ENCODE measurements at regions not wholly inside any gene's neighbourhood (a gene's known extent, or its start where the extent isn't known, plus 50 kb on each side); places are given as distances from the start of the nearest gene placed in this dataset.

- Mint-ChIP-seq H3K27ac (no peak overlapping the region), H3K36me3 (peaks cover under 1 to 3% of the 10 kb centered on the region in 2 donors), H3K4me3 (no peak overlapping the region), H3K9me3 (peaks cover 9 to 55% (median 35%) of the 10 kb centered on the region in 8 donors), H3K27me3 (peaks cover 0 to 3% of the 10 kb centered on the region in 2 donors), H3K4me1 (no peaks in the 10 kb centered on the region)
- ChIA-PET POLR2A (ENCODE audit: partially characterized antibody) (no interaction called here), CTCF (ENCODE audit: partially characterized antibody) (no interaction called here)
- no peak for DNase-seq
- Histone ChIP-seq H3K4me1 (ENCODE audit: insufficient read depth, low read length) (no peaks in the 10 kb centered on the region), H3K27ac (ENCODE audit: low read depth, low read length) (no peak overlapping the region), H3K27me3 (ENCODE audit: insufficient read depth, low read length) (no peaks in the 10 kb centered on the region), H3K9me3 (ENCODE audit: control insufficient read depth in 1 of 2, low read length in 2 of 2) (no peaks in the 10 kb centered on the region), H3K36me3 (ENCODE audit: insufficient read depth, low read length) (no peaks in the 10 kb centered on the region), H3K4me3 (ENCODE audit: low read length in 2 of 2) (no peak overlapping the region)
- intact Hi-C loops (cut with micrococcal nuclease): no loop called here
These were observed 120.5 kb upstream of the PEG3 start for GRCh38 chr19:56960959-56961543.

GRCh38 chr19:56964410-56964920 lies 123.9 kb upstream of the PEG3 start:
- DNase-seq: no peak
- Mint-ChIP-seq H3K36me3 (no peaks in the 10 kb centered on the region), H3K9me3 (peaks cover 6 to 56% (median 22%) of the 10 kb centered on the region in 8 donors), H3K27ac (no peak overlapping the region), H3K27me3 (no peaks in the 10 kb centered on the region), H3K4me1 (no peaks in the 10 kb centered on the region), H3K4me3 (no peak overlapping the region)
- Histone ChIP-seq H3K36me3 (ENCODE audit: insufficient read depth, low read length) (no peaks in the 10 kb centered on the region), H3K9me3 (ENCODE audit: control insufficient read depth in 1 of 2, low read length in 2 of 2) (no peaks in the 10 kb centered on the region), H3K4me1 (ENCODE audit: insufficient read depth, low read length) (no peaks in the 10 kb centered on the region), H3K27me3 (ENCODE audit: insufficient read depth, low read length) (no peaks in the 10 kb centered on the region), H3K4me3 (ENCODE audit: low read length in 2 of 2) (no peak overlapping the region), H3K27ac (ENCODE audit: low read depth, low read length) (no peak overlapping the region)
- POLR2A ChIA-PET (ENCODE audit: partially characterized antibody): no interaction called here
- intact Hi-C loops (cut with micrococcal nuclease): no loop called here
- CTCF ChIA-PET (ENCODE audit: partially characterized antibody): no interaction called here

DNA sequence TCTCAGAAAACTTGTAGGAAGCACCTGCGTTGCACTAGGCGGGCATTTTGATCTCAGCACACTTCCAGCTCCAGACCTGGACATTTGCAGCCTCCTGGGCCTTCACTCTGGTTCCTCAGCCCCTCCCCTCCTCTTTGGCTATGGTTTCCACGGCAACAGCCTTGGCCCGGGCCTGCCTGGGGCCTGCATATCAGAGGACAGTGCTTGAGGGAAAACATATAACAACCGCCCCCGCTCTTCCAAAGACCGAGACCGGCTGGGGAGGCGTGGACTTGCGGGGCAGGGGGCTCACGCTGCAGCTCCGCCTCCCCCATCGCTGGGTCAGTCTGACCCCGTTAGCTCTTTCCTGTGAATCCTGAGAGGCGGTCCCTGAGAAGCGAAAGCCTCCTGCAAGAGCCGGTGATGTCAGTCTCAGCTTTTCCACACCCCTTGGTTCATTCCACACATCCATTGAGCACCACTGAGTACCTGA lies 125.7 kb upstream of the PEG3 start:
- Mint-ChIP-seq H3K27me3 (no peaks in the 10 kb centered on the region), H3K4me1 (no peaks in the 10 kb centered on the region), H3K27ac (no peak overlapping the region), H3K9me3 (peaks cover 5 to 55% (median 22%) of the 10 kb centered on the region in 8 donors), H3K4me3 (no peak overlapping the region), H3K36me3 (no peaks in the 10 kb centered on the region)
- Histone ChIP-seq H3K36me3 (ENCODE audit: insufficient read depth, low read length) (no peaks in the 10 kb centered on the region), H3K27ac (ENCODE audit: low read depth, low read length) (no peak overlapping the region), H3K4me1 (ENCODE audit: insufficient read depth, low read length) (no peaks in the 10 kb centered on the region), H3K27me3 (ENCODE audit: insufficient read depth, low read length) (no peaks in the 10 kb centered on the region), H3K4me3 (ENCODE audit: low read length in 2 of 2) (no peak overlapping the region), H3K9me3 (ENCODE audit: control insufficient read depth in 1 of 2, low read length in 2 of 2) (no peaks in the 10 kb centered on the region)
- ChIA-PET CTCF (ENCODE audit: partially characterized antibody) (no interaction called here), POLR2A (ENCODE audit: partially characterized antibody) (no interaction called here)
- DNase-seq: no peak
- intact Hi-C loops (cut with micrococcal nuclease): no loop called here

DNA sequence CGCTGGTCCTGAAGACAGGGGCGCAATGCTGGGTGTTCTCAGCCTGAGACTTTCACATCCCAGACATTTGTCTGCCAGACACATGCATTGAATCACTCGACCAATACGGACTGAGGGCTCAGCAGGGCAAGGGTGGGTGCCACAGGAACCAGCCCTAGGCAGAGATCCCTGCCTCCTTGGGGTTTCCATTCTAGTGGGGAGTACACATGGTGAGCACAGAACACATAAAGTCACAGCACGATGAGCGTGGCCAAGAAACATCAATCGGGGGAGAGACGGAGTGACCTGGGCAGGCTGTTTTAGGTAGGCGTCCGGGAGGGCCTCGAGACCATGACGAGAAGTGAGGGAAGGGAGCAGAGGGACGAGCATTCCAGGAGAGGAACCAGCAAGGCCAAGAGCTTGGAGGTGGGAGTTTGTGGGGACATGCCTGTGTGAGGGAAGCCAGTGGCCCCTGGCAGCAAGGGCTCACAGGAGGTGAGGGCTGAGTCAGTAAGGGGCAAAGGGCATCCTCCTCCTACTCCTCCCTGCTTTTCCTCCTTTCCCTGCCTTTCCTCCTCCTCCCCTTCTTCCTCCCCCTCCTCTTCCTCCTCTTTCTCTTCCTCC lies 126.3 kb upstream of the PEG3 start:
- Mint-ChIP-seq H3K36me3 (no peaks in the 10 kb centered on the region), H3K9me3 (peaks cover 5 to 55% (median 23%) of the 10 kb centered on the region in 8 donors), H3K27me3 (no peaks in the 10 kb centered on the region), H3K4me3 (no peak overlapping the region), H3K27ac (no peak overlapping the region), H3K4me1 (no peaks in the 10 kb centered on the region)
- no peaks in the 10 kb centered on the region for H3K4me1 ChIP-seq (ENCODE audit: insufficient read depth, low read length)
- no peaks in the 10 kb centered on the region for H3K27me3 ChIP-seq (ENCODE audit: insufficient read depth, low read length)
- no peaks in the 10 kb centered on the region for H3K36me3 ChIP-seq (ENCODE audit: insufficient read depth, low read length)
- ChIA-PET POLR2A (ENCODE audit: partially characterized antibody) (no interaction called here), CTCF (ENCODE audit: partially characterized antibody) (no interaction called here)
- H3K27ac ChIP-seq (ENCODE audit: low read depth, low read length): no peak overlapping the region
- no peak for DNase-seq
- H3K4me3 ChIP-seq (ENCODE audit: low read length in 2 of 2): no peak overlapping the region
- no peaks in the 10 kb centered on the region for H3K9me3 ChIP-seq (ENCODE audit: control insufficient read depth in 1 of 2, low read length in 2 of 2)
- intact Hi-C loops (cut with micrococcal nuclease): no loop called here

DNA sequence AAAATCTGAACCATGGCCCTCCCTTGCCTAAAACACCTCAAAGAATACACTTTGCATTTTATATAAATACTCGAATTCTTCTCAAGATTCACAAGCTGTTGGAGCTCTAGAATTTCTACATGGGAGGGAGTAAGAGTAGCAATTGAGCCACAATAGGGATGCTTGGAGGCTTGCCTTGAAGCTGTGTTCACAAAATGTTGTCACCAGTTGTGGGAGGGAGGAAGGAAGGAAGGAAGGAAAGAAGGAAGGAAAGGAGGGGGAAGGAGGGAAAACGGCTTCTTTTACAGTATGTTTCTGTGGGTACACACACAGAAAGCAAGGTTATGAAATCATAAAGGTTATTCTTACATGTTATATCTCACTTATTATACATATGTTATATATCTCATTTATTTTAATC lies 128.6 kb upstream of the PEG3 start:
- no peak overlapping the region for H3K27ac ChIP-seq (ENCODE audit: low read depth, low read length)
- peaks cover 3 to 58% (median 29%) of the 10 kb centered on the region in 8 donors for H3K9me3 Mint-ChIP-seq
- no peaks in the 10 kb centered on the region for H3K27me3 ChIP-seq (ENCODE audit: insufficient read depth, low read length)
- H3K36me3 ChIP-seq (ENCODE audit: insufficient read depth, low read length): no peaks in the 10 kb centered on the region
- H3K4me1 Mint-ChIP-seq: no peaks in the 10 kb centered on the region
- no peaks in the 10 kb centered on the region for H3K4me1 ChIP-seq (ENCODE audit: insufficient read depth, low read length)
- no peak overlapping the region for H3K27ac Mint-ChIP-seq
- DNase-seq: no peak
- H3K27me3 Mint-ChIP-seq: no peaks in the 10 kb centered on the region
- no peaks in the 10 kb centered on the region for H3K36me3 Mint-ChIP-seq
- ChIA-PET CTCF (ENCODE audit: partially characterized antibody) (no interaction called here), POLR2A (ENCODE audit: partially characterized antibody) (no interaction called here)
- intact Hi-C loops (cut with micrococcal nuclease): no loop called here
- no peak overlapping the region for H3K4me3 ChIP-seq (ENCODE audit: low read length in 2 of 2)
- H3K9me3 ChIP-seq (ENCODE audit: control insufficient read depth in 1 of 2, low read length in 2 of 2): no peaks in the 10 kb centered on the region
- H3K4me3 Mint-ChIP-seq: no peak overlapping the region

DNA sequence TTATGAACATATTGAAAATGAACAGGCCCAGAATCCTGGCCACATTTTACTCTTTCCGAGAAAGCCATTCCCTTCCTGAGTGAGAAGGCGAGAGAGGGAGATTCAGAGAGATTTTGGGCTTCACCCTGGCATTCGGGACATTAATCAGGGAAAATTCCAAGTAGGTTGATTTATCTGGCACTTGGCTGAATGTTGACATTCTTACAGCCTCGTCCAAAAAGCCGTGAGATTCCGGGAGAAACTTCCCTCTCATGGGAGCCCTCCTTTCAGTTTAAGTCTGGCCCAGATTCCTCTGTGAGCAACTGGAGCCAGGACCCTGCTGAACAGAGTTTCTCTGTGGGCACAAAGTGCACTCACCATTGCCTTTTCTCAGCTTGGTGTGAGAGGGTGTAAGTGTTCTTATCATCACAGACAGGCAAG lies 129.2 kb upstream of the PEG3 start:
- no peak overlapping the region for H3K27ac Mint-ChIP-seq
- ChIA-PET POLR2A (ENCODE audit: partially characterized antibody) (no interaction called here), CTCF (ENCODE audit: partially characterized antibody) (no interaction called here)
- Histone ChIP-seq H3K27me3 (ENCODE audit: insufficient read depth, low read length) (no peaks in the 10 kb centered on the region), H3K9me3 (ENCODE audit: control insufficient read depth in 1 of 2, low read length in 2 of 2) (no peaks in the 10 kb centered on the region), H3K4me1 (ENCODE audit: insufficient read depth, low read length) (no peaks in the 10 kb centered on the region), H3K27ac (ENCODE audit: low read depth, low read length) (no peak overlapping the region), H3K4me3 (ENCODE audit: low read length in 2 of 2) (no peak overlapping the region), H3K36me3 (ENCODE audit: insufficient read depth, low read length) (no peaks in the 10 kb centered on the region)
- no peak overlapping the region for H3K4me3 Mint-ChIP-seq
- H3K9me3 Mint-ChIP-seq: peaks cover 3 to 60% (median 32%) of the 10 kb centered on the region in 8 donors
- no peak for DNase-seq
- no peaks in the 10 kb centered on the region for H3K4me1 Mint-ChIP-seq
- H3K36me3 Mint-ChIP-seq: peaks cover 0 to 2% of the 10 kb centered on the region in 2 donors
- intact Hi-C loops (cut with micrococcal nuclease): no loop called here
- H3K27me3 Mint-ChIP-seq: peaks cover 0 to 2% of the 10 kb centered on the region in 2 donors

GRCh38 chr19:56971230-56971629 lies 130.7 kb upstream of the PEG3 start:
- Mint-ChIP-seq H3K36me3 (peaks cover 0 to 3% of the 10 kb centered on the region in 2 donors), H3K27me3 (peaks cover 0 to 2% of the 10 kb centered on the region in 2 donors), H3K4me3 (no peak overlapping the region), H3K27ac (no peak overlapping the region), H3K9me3 (peaks cover 3 to 57% (median 31%) of the 10 kb centered on the region in 8 donors), H3K4me1 (no peaks in the 10 kb centered on the region)
- ChIA-PET CTCF (ENCODE audit: partially characterized antibody) (no interaction called here), POLR2A (ENCODE audit: partially characterized antibody) (no interaction called here)
- no peak for DNase-seq
- no peaks in the 10 kb centered on the region for H3K27me3 ChIP-seq (ENCODE audit: insufficient read depth, low read length)
- H3K9me3 ChIP-seq (ENCODE audit: control insufficient read depth in 1 of 2, low read length in 2 of 2): no peaks in the 10 kb centered on the region
- intact Hi-C loops (cut with micrococcal nuclease): no loop called here
- no peak overlapping the region for H3K4me3 ChIP-seq (ENCODE audit: low read length in 2 of 2)
- no peak overlapping the region for H3K27ac ChIP-seq (ENCODE audit: low read depth, low read length)
- H3K4me1 ChIP-seq (ENCODE audit: insufficient read depth, low read length): no peaks in the 10 kb centered on the region
- H3K36me3 ChIP-seq (ENCODE audit: insufficient read depth, low read length): no peaks in the 10 kb centered on the region

Data from CD4-positive, alpha-beta memory T cell (primary cell).